Esophagus muscularis mucosa (tissue), 4 donors: ENCODE measurements at regions not wholly inside any gene's neighbourhood (a gene's known extent, or its start where the extent isn't known, plus 50 kb on each side); places are given as distances from the start of the nearest gene placed in this dataset.

Source experiments
- DNase-seq: peaks from one replicate; pipeline ENCODE4 v3.0.0-alpha.2; 2017; ENCODE audit errors: extremely low spot score
- H3K27ac ChIP-seq, 4 donors: fragments of 200-600 bp; sonication (generic); replicated peaks in 1 of 4; 1 replicate in 3 of 4; 2 replicates in 1 of 4; pipeline ENCODE4 v1.5.1; 2016 to 2019; ENCODE audit warnings: mild to moderate bottlenecking in 1 of 4
- H3K27me3 ChIP-seq, 4 donors: fragments of 200-600 bp; sonication (generic); one replicate each; pipeline versions ENCODE4 v1.5.1 to v1.6.0; 2016 to 2019
- H3K36me3 ChIP-seq, 4 donors: fragments of 200-600 bp; sonication (generic); one replicate each; pipeline ENCODE4 v1.5.1; 2016 to 2019
- H3K4me1 ChIP-seq, 4 donors: fragments of 200-600 bp; sonication (generic); one replicate each; pipeline ENCODE4 v1.5.1; 2016 to 2019
- H3K4me3 ChIP-seq, 4 donors: fragments of 200-600 bp; sonication (generic); 1 replicate in 2 of 4; 2 replicates in 2 of 4; pipeline ENCODE4 v1.5.1; 2016 to 2019; ENCODE audit warnings: mild to moderate bottlenecking in 4 of 4, moderate library complexity in 1 of 4
- H3K9me3 ChIP-seq, 4 donors: fragments of 200-600 bp; sonication (generic); 1 replicate in 3 of 4; 2 replicates in 1 of 4; pipeline ENCODE4 v1.5.1; 2016 to 2019
- EP300 ChIP-seq: sonication (generic); formaldehyde crosslinking; IDR thresholded peaks from one replicate; pipeline ENCODE4 v1.6.1; 2017; ENCODE audit warnings: antibody characterized with exemption
- POLR2A ChIP-seq: fragments of 450-650 bp; IDR thresholded peaks from one replicate; pipeline ENCODE4 v1.6.1; 2017; ENCODE audit warnings: antibody characterized with exemption, moderate library complexity, mild to moderate bottlenecking, low read depth
- POLR2AphosphoS5 ChIP-seq, 2 donors: sonication (generic); formaldehyde crosslinking; IDR thresholded peaks; one replicate each; pipeline ENCODE4 v1.6.1; 2017; ENCODE audit warnings: antibody characterized with exemption in 2 of 2
- WGBS: methylation state at CpG from one replicate; pipeline ENCODE4 v1.1.5; 2018; 5-methylcytosine and 5-hydroxymethylcytosine counted together
- intact Hi-C: fragments of 100-400 bp; cut with DNase I; formaldehyde crosslinking; loops from one replicate; pipeline ENCODE4 v1.15.1; 2023
- TF ChIP-seq, protein P1 (sequence below), 3 experiments: fragments of 200-600 bp in 2 of 3; fragments of 450-650 bp in 1 of 3; sonication (generic) in 2 of 3; IDR thresholded peaks; one replicate each; pipeline ENCODE4 v1.5.1; 2017 to 2019; ENCODE audit warnings: antibody characterized with exemption in 3 of 3, mild to moderate bottlenecking in 2 of 3, moderate library complexity in 1 of 3

DNA sequence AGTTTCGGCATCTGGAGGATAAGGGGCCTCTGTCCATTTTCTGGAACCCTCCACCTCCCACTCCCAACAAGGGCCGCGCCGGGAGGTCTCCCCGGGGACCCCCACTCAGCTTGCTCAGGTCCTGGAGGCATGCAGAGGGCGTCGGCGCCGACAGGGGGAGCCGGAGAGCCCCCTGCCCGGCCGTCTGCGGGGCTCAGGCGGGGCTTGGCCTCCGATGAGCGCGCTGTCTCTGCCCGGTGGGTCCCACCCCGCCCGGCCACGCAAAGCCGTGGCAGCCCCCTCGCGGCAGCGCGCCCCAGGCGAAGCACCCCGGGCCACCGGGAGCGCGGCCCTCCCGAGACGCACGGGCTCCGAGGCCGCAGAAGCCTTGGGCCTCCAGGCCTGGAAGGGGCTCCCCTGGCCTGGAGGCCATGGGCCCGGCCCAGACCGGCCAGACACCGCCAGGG lies 149.7 kb upstream of the ZNF536 start:
- no peaks in the 10 kb centered on the region for H3K36me3 ChIP-seq
- TF ChIP-seq POLR2A: no peak
- TF ChIP-seq, protein P1, sequence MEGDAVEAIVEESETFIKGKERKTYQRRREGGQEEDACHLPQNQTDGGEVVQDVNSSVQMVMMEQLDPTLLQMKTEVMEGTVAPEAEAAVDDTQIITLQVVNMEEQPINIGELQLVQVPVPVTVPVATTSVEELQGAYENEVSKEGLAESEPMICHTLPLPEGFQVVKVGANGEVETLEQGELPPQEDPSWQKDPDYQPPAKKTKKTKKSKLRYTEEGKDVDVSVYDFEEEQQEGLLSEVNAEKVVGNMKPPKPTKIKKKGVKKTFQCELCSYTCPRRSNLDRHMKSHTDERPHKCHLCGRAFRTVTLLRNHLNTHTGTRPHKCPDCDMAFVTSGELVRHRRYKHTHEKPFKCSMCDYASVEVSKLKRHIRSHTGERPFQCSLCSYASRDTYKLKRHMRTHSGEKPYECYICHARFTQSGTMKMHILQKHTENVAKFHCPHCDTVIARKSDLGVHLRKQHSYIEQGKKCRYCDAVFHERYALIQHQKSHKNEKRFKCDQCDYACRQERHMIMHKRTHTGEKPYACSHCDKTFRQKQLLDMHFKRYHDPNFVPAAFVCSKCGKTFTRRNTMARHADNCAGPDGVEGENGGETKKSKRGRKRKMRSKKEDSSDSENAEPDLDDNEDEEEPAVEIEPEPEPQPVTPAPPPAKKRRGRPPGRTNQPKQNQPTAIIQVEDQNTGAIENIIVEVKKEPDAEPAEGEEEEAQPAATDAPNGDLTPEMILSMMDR (IDR thresholded peaks at IDR 0.05): peak in 2 of 3 experiments; percentile 43 to 52
- peak overlapping the region in 1 of 4 donors; percentile 2 for H3K27ac ChIP-seq
- intact Hi-C loops: loop anchor here (10.0 kb wide), 1 partner anchor 432 kb away; no protein-coding TSS in a partner anchor
- DNase-seq: no peak
- H3K27me3 ChIP-seq: peaks cover 4 to 84% (median 36%) of the 10 kb centered on the region in 4 donors
- no peaks in the 10 kb centered on the region for H3K9me3 ChIP-seq
- H3K4me3 ChIP-seq: peak overlapping the region; percentile 8 to 24 (median 17)
- 35% methylated on average over 10 of the region's 39 CpGs for WGBS
- peaks cover 25 to 39% (median 34%) of the 10 kb centered on the region in 4 donors for H3K4me1 ChIP-seq

DNA sequence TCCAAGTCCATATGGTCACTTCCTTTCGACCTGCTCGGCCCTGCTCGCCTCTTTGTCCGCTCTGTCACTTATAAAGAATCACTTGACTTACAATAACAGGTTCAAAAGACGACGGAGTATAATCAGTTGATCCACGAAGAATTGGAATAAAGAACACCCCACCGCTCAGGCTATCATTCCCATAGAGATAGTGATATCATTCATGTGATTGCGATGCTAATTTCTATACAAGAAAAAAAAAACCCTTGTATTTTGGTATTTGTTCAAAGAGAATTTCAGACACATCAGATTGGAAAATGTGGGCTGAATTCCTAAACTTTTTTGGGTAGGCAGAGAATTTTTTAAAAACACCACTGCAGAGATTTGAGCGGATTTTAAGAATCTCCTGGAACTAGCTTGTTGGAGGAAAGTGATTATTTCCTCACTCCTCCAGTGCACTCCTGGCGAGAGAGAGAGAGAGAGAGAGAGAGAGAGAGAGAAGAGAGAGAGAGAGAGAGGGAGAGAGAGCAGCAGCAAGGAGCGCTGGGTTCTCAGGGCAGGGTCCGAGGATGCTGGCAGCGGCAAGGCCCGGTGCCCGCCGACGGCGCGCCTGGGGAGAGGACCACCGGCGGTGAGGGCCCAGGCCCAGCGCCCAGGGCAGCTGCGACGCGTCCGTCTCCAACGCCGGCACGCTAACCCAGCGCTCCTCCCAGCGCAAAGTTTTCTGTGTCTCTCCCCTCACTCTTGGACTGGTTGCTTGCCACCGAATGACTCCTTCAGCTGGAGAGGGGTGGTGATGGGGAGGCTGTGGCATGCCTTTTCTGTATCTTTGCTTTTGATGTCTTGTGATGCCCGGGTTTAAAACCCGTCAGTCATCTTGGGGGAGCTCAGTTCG lies 149.0 kb upstream of the ZNF536 start:
- Histone ChIP-seq H3K27ac (peak overlapping the region in 2 of 4 donors; percentile 2 to 33), H3K27me3 (peaks cover 4 to 88% (median 38%) of the 10 kb centered on the region in 4 donors), H3K36me3 (no peaks in the 10 kb centered on the region), H3K9me3 (no peaks in the 10 kb centered on the region), H3K4me1 (peaks cover 31 to 47% (median 41%) of the 10 kb centered on the region in 4 donors), H3K4me3 (peak overlapping the region in 2 of 4 donors; percentile 16 to 38)
- DNase-seq: no peak
- intact Hi-C loops: loop anchor here (10.0 kb wide), 1 partner anchor 432 kb away; no protein-coding TSS in a partner anchor
- no peak for TF ChIP-seq POLR2AphosphoS5 (IDR thresholded peaks at IDR 0.05)
- 15% methylated on average over 36 of the region's 36 CpGs for WGBS

DNA sequence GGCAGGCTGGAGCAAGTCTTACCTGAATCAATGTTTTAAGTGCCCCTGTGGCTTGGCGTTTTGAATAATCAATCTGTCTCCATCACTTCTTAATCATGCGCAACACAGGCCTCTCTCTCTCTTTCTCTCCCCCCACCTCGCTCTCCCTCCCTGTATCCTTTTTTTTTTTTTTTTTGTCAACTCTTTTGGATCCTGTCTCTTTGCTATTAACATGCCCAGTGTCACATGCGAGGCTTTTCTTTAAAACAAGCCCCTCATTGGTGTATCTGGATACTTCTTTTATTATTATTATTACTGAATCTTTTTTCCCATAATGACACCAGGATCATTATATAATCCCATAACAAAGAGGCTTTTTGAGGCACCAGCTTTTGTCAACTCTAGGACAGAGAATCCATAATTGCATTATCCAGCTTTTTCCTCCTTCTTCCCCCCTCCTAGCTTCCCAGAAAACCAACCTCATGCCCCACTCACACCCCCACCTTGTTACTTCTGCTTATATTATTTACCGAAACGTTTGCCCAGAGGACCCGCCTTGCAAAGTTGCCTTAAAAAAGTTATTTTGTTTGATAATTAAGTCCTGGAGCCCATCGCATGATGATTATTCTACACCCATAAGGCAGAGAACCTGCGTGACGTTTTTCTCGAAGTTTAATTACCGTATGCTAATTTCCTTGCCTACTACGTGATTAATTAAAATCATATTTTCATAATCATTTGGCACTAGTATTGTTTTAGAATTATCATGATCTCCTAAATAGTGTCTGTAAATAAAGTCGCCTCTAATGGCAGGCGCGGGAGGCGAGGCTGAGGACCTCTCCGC lies 148.1 kb upstream of the ZNF536 start:
- TF ChIP-seq POLR2AphosphoS5 (IDR thresholded peaks at IDR 0.05) (no peak), EP300 (no peak), POLR2A (no peak)
- TF ChIP-seq, protein P1 (IDR thresholded peaks at IDR 0.05): no peak
- intact Hi-C loops: loop anchor here (10.0 kb wide), 1 partner anchor 431 kb away; no protein-coding TSS in a partner anchor
- Histone ChIP-seq H3K27me3 (peaks cover 4 to 97% (median 41%) of the 10 kb centered on the region in 4 donors), H3K36me3 (no peaks in the 10 kb centered on the region), H3K9me3 (no peaks in the 10 kb centered on the region), H3K27ac (no peak overlapping the region), H3K4me1 (peaks cover 32 to 55% (median 49%) of the 10 kb centered on the region in 4 donors), H3K4me3 (peak overlapping the region in 3 of 4 donors; percentile 60 to 76 (median 63))
- 21% methylated on average over 18 of the region's 18 CpGs for WGBS
- DNase-seq: no peak

DNA sequence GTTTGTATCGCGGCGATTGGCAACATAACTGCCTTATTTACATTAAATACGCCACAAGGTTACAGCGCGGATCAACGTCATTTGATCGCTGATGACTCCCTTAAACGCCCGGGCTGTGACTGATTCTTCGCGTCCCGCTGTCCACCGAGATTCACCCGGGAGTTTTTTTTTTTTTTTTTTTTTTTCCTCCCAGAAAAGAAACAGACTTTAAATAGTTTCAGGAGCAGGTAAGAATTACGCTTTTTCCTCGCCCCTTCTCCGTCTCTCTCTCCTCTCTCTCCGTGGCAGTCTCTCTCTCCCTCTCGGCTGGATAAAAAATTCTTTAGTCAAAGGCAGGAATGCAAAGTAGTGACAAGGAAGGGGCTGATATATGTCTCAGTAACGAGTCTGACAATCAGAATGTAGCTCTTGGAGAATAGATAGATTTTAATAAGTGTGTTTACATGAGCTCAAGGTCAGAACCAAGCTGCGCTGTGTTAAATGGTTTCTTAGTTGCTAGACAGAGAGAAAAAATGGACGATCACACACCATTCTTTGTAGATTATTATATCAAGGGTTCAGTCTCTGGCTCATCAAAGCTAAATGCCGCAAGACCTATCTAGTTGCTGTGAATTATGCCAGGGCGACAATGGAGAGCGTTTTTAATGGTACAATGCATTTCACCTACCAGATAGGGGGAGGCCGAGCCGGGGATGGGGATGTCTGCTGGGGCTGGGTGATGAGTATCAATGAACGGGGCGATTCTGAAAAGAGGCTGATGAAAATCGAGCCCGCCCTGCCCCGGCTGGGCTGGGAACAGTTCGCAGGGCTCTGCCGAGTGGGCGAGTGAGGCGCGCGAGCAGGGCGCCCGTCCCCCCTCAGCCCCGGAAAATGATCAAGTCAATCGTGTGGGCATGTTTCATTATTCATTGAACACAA lies 147.2 kb upstream of the ZNF536 start:
- TF ChIP-seq, protein P1 (IDR thresholded peaks at IDR 0.05): no peak
- TF ChIP-seq POLR2AphosphoS5 (IDR thresholded peaks at IDR 0.05) (no peak), EP300 (no peak), POLR2A (no peak)
- peaks cover 4 to 100% (median 49%) of the 10 kb centered on the region in 4 donors for H3K27me3 ChIP-seq
- peaks cover 32 to 56% (median 49%) of the 10 kb centered on the region in 4 donors for H3K4me1 ChIP-seq
- intact Hi-C loops: loop anchor here (10.0 kb wide), 1 partner anchor 430 kb away; no protein-coding TSS in a partner anchor
- WGBS: 7% methylated on average over 41 of the region's 43 CpGs
- no peaks in the 10 kb centered on the region for H3K9me3 ChIP-seq
- no peaks in the 10 kb centered on the region for H3K36me3 ChIP-seq
- no peak for DNase-seq
- peak overlapping the region; percentile 10 to 75 (median 53) for H3K27ac ChIP-seq
- H3K4me3 ChIP-seq: peak overlapping the region; percentile 60 to 76 (median 68)
